A549 (cell line): ENCODE measurements at regions not wholly inside any gene's neighbourhood (a gene's known extent, or its start where the extent isn't known, plus 50 kb on each side); places are given as distances from the start of the nearest gene placed in this dataset.

Experiments used
- EHF ChIP-seq: fragments of 250-450 bp; sonication (Bioruptor Pico); IDR thresholded peaks from 2 replicates; pipeline ENCODE4 v1.5.0; 2020; ENCODE audit warnings: mild to moderate bottlenecking
- POLR2A ChIP-seq: IDR thresholded peaks from 2 replicates; pipeline ENCODE4 v1.6.1; 2012; ENCODE audit warnings: mild to moderate bottlenecking, low read length

DNA sequence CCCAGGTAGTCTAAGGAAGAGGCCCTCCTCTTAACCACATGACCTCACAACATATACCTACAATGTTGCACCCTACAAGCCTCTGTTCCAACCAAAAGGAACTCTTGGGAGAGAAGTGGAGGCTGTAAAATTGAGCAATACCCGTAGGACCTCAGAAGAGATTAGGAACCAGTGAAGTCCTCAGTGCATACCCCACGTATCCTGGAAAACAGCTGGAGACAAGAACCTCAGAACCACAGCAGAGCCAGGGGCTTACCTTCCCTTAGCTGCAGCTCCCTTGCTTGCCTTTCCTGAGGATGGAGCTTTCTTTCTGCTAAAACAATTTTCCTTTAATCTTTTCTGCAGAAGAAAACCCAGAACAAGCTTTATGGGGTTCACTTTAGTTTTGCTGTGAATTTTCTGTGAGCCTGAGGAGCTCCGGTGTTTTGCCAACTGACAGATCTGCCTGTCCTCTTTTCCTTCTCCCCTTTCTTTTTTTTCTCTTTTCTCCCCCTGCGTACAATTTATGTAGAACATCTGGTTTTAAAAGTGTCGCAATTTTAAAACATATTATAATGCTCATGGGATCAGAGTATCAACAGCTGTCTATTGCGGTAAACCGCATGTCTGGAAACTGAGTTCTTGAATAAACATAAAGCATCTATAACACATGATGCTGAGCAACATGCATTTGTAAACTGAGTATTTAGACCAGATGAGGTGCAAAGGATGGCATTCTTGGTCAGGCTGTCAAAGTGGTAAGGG, 226.4 kb upstream of the MAF start:
- TF ChIP-seq EHF (CRISPR knock-in tag) (no peak), POLR2A (no peak)
